GM19467 (cell line): ENCODE measurements at regions not wholly inside any gene's neighbourhood (a gene's known extent, or its start where the extent isn't known, plus 50 kb on each side); places are given as distances from the start of the nearest gene placed in this dataset.
"Not testable (repeated sequence)": the region's sequence is repeated elsewhere in the genome, so short reads cannot be mapped to it uniquely, and the experiment has no call there.

ENCODE experiments used
- ATAC-seq: cut with Tn5 transposase; IDR thresholded peaks from one replicate; pipeline ENCODE4 v1.9.1; 2021; ENCODE audit warnings: mild to moderate bottlenecking, moderate library complexity; ENCODE audit not compliant: unreplicated experiment

DNA sequence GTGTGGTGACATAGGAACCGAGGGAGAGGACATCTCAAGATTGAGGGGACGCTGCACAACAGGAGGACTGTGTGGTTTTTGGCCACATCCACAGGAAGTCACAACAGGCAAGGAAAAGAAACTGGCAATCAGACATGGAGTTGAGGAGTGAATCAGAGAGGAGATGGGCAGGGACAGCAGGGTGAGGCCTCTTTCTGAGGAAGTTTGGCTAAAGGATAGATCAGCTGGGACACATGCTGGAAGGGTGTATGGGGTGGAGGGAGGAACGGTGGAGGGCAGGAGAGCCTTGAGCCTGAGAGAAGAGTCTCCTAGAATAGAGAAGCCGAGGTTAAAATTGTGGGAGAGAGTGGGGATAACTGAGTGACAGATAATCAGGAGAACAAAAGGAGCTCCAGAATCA lies 75.1 kb upstream of the CIDEA start:
- not testable (repeated sequence) for ATAC-seq

DNA sequence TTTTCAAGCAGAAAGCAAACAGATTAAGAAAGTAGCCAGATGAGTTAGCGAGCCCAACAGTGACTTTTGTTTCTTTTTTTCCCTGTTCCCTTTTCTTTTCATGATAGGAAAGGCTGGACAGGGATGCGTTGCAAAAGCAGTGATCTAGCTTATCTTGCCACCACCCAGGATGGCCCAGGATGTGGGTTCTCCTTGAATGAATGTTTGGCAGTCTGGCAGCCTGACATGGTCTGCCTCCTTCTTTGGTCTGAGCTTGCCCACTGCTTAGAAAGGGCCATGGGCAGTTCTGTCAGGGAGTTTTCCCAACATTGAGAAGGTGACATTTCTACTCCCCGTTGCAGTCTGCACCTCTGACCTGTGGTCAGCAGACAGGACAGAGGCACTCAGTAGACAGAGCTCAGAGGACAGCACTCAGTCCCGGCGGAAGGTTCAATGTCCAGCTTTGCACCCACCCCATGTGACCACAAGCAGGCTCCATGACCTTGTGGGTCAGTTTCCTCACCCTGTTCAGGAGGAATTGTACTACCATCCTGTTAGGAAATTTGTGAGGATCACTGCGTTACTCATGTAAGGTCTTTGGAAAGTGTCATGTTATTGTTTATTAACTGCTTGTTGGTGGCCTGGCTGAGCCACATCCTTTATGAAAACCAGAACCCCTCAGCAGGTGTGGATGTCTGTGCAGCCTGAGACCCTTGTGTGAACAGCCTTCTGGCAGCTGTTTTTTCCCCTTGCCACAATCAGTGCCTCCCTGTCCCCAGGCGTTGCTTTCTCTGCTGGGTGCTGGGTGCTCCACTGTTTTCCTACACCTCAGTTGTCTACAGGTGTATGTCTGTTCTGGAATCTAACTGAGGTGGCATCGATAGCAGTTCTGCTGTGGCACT lies 74.2 kb upstream of the CIDEA start:
- peak; percentile 69 for ATAC-seq

DNA sequence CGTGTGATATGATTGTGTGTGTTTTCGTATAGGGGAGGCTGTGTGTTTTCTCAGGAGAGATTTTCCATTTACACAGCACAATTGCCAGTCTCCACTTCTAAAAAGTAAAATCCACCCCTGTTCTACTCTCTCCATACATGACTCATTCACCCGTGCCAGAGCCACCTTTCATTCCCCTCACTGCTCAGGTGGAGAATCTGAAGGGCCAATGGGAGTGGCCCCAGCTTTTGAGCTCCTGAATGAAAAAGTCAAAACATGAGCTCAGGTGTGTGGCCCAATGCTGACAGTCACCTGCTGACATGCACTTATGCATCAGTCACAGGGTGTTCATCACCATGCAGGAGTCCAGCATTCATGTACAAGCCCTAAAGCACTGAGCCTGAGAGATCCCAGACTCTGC lies 55.4 kb upstream of the CIDEA start:
- ATAC-seq = not testable (repeated sequence)

DNA sequence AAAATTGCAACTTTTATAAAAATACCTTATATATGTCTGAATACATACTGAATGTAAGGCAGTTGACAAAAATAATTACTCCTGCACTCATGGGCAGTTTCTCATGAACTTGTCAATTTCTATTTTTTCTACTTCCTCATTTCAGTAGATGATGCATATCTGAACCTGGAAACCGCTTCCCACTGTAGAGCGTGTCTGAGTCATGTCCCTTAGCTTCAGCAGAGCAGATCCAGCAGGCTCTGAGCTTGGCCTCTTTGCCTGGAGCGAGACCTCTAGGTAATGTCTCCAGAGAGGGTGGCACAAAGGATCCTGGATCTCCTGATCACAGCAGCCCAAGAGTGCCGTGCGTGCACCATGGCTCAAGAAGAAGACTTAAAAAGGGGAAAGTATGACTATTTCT lies 54.0 kb upstream of the CIDEA start:
- ATAC-seq = peak; percentile 98
